Lung (tissue), 11 donors: ENCODE measurements at regions not wholly inside any gene's neighbourhood (a gene's known extent, or its start where the extent isn't known, plus 50 kb on each side); places are given as distances from the start of the nearest gene placed in this dataset.

Experiments used
- ATAC-seq: fragments of 200-7000 bp; cut with Tn5 transposase; one replicate; pipeline ENCODE4 v1.9.1; 2020; ENCODE audit warnings: moderate number of reproducible peaks; ENCODE audit not compliant: insufficient read depth, low FRiP score
- DNase-seq, 3 donors: peaks; one replicate each; pipeline ENCODE4 v3.0.0-alpha.2; 2013 to 2017
- H3K27ac ChIP-seq, 2 donors: one replicate each; pipeline ENCODE4 v1.5.1; 2013; ENCODE audit warnings: mild to moderate bottlenecking in 2 of 2, moderate library complexity in 2 of 2, control low read depth in 1 of 2, inconsistent platforms in 1 of 2, low read depth in 1 of 2, low read length in 1 of 2
- H3K27me3 ChIP-seq, 3 donors: one replicate each; pipeline ENCODE4 v1.5.1; 2013; ENCODE audit warnings: low read length in 2 of 3; ENCODE audit not compliant: control insufficient read depth in 3 of 3, insufficient read depth in 3 of 3
- H3K36me3 ChIP-seq, 4 donors: one replicate each; pipeline ENCODE4 v1.5.1; 2013; ENCODE audit warnings: low read length in 4 of 4, mild to moderate bottlenecking in 1 of 4, moderate library complexity in 1 of 4; ENCODE audit not compliant: control insufficient read depth in 4 of 4, insufficient read depth in 4 of 4
- H3K4me1 ChIP-seq, 5 donors: one replicate each; pipeline ENCODE4 v1.5.1; 2013; ENCODE audit warnings: low read length in 5 of 5, mild to moderate bottlenecking in 2 of 5, moderate library complexity in 1 of 5; ENCODE audit not compliant: control insufficient read depth in 5 of 5, insufficient read depth in 5 of 5
- H3K4me3 ChIP-seq: one replicate; pipeline ENCODE4 v1.5.1; 2013; ENCODE audit warnings: mild to moderate bottlenecking, control low read depth, moderate library complexity
- H3K9ac ChIP-seq, 2 donors: one replicate each; pipeline ENCODE4 v1.5.1; 2013; ENCODE audit warnings: low read length in 2 of 2, control low read depth in 1 of 2; ENCODE audit not compliant: insufficient read depth in 1 of 2
- H3K9me3 ChIP-seq, 4 donors: one replicate each; pipeline ENCODE4 v1.5.1; 2013; ENCODE audit warnings: low read length in 3 of 4, mild to moderate bottlenecking in 1 of 4, moderate library complexity in 1 of 4; ENCODE audit not compliant: control insufficient read depth in 4 of 4, insufficient read depth in 3 of 4
- WGBS, 2 donors: extraction: QIAGEN DNeasy Blood & Tissue Kit; methylation state at CpG; one replicate each; pipeline ENCODE4 v1.1.7; 2013; 5-methylcytosine and 5-hydroxymethylcytosine counted together
- TF ChIP-seq, protein P1 (sequence below): IDR thresholded peaks from 2 replicates; pipeline ENCODE4 v1.5.1; 2012; ENCODE audit warnings: mild to moderate bottlenecking; ENCODE audit errors: control extremely low read depth, extremely low read depth
- donor health status: control.
- donor health status: control.
- donor health status: Bipolar disorder and iron deficiency.
- donor health status: healthy.
- donor health status: DM: yes; HTN: yes; CAD: no.

DNA sequence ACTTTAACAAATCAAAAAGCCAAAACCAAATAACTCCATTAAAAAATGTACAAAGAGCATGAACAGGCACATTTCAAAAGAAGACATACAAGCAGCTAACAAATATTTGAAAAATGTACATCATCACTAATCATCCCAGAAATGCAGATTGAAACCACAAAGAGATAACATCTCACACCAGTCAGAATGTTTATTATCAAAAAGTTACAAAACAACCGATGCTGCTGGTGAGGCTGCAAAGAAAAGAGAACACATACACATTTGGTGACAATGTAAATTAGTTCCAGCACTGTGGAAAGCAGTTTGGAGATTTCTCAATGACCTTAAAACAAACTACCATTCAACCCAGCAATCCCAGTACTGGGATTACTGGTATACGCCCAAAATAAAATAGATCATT lies 756.0 kb upstream of the PCDH20 start:
- H3K27ac ChIP-seq = no peak overlapping the region
- no peak for DNase-seq
- 92 to 93% methylated on average over 2 of the region's 2 CpGs for WGBS, 2 donors
- ATAC-seq = no peak
- H3K9ac ChIP-seq = no peak overlapping the region
- TF ChIP-seq, protein P1, sequence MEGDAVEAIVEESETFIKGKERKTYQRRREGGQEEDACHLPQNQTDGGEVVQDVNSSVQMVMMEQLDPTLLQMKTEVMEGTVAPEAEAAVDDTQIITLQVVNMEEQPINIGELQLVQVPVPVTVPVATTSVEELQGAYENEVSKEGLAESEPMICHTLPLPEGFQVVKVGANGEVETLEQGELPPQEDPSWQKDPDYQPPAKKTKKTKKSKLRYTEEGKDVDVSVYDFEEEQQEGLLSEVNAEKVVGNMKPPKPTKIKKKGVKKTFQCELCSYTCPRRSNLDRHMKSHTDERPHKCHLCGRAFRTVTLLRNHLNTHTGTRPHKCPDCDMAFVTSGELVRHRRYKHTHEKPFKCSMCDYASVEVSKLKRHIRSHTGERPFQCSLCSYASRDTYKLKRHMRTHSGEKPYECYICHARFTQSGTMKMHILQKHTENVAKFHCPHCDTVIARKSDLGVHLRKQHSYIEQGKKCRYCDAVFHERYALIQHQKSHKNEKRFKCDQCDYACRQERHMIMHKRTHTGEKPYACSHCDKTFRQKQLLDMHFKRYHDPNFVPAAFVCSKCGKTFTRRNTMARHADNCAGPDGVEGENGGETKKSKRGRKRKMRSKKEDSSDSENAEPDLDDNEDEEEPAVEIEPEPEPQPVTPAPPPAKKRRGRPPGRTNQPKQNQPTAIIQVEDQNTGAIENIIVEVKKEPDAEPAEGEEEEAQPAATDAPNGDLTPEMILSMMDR = no peak
- no peaks in the 10 kb centered on the region for H3K4me1 ChIP-seq
- no peak overlapping the region for H3K4me3 ChIP-seq
- H3K27me3 ChIP-seq = no peaks in the 10 kb centered on the region
- H3K9me3 ChIP-seq = peaks cover 0 to 11% (median 0%) of the 10 kb centered on the region in 4 donors
- H3K36me3 ChIP-seq = no peaks in the 10 kb centered on the region

- ATAC-seq (no peak), DNase-seq (no peak)
- Histone ChIP-seq H3K4me1 (no peaks in the 10 kb centered on the region), H3K36me3 (no peaks in the 10 kb centered on the region), H3K4me3 (no peak overlapping the region), H3K27me3 (no peaks in the 10 kb centered on the region), H3K9ac (no peak overlapping the region), H3K27ac (no peak overlapping the region), H3K9me3 (peaks cover 0 to 11% (median 0%) of the 10 kb centered on the region in 4 donors)
- WGBS, 2 donors = 94% methylated on average over 13 of the region's 13 CpGs
- TF ChIP-seq, protein P1 = no peak
Measured at GRCh38 chr13:62168891-62169290, 753.2 kb upstream of the PCDH20 start.

DNA sequence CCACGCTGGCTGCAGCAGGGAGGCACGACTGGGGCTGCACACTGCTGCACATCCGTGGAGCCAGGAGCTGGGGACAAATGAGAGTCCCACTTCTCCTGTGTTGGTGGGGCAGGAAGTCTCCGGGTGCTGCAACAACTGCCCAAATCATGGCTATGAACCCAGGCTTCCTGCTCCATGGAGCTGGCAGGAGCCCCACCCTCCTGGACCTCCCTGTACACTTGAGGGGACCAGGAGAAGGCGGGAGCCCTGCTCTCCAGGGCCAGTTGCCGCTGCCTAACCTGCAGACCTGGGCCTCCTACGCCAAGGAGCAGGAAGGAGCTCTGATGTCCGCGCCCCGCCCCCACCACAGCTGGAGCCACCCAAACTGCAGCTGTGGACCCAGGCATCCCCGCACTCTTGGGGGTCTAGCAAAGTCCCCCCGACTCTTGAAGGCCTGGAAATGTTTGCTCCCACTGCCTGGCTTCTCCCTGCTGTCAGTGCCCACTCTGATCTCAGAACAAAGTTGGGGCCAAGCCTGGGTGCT lies 752.1 kb upstream of the PCDH20 start:
- peaks cover 0 to 11% (median 0%) of the 10 kb centered on the region in 4 donors for H3K9me3 ChIP-seq
- H3K4me3 ChIP-seq = no peak overlapping the region
- TF ChIP-seq, protein P1 = no peak
- no peaks in the 10 kb centered on the region for H3K4me1 ChIP-seq
- WGBS, 2 donors = 83 to 88% methylated on average over 12 of the region's 12 CpGs
- no peak for DNase-seq
- H3K9ac ChIP-seq = no peak overlapping the region
- H3K27ac ChIP-seq = no peak overlapping the region
- no peaks in the 10 kb centered on the region for H3K36me3 ChIP-seq
- H3K27me3 ChIP-seq = no peaks in the 10 kb centered on the region
- ATAC-seq = no peak

- no peak for DNase-seq
- no peak overlapping the region for H3K4me3 ChIP-seq
- no peaks in the 10 kb centered on the region for H3K27me3 ChIP-seq
- no peak overlapping the region for H3K9ac ChIP-seq
- H3K27ac ChIP-seq = no peak overlapping the region
- peaks cover 0 to 4% (median 0%) of the 10 kb centered on the region in 4 donors for H3K9me3 ChIP-seq
- no peak for ATAC-seq
- H3K36me3 ChIP-seq = no peaks in the 10 kb centered on the region
- TF ChIP-seq, protein P1 = no peak
- no peaks in the 10 kb centered on the region for H3K4me1 ChIP-seq
- 80 to 81% methylated on average over 2 of the region's 2 CpGs for WGBS, 2 donors
Measured at GRCh38 chr13:62162860-62163259, 747.2 kb upstream of the PCDH20 start.
